ENCODE measurements at regions not wholly inside any gene's neighbourhood (a gene's known extent, or its start where the extent isn't known, plus 50 kb on each side); places are given as distances from the start of the nearest gene placed in this dataset.

- POLR2A ChIA-PET = no interaction called here
- BruUV-seq (replicated peaks) = no TSS peak
- Mint-ChIP-seq H3K36me3 (ENCODE audit: insufficient read depth, unreplicated experiment) (no peaks in the 10 kb centered on the region), H3K27ac (ENCODE audit: unreplicated experiment) (no peak overlapping the region), H3K4me3 (ENCODE audit: unreplicated experiment) (no peak overlapping the region), H3K27me3 (ENCODE audit: insufficient read depth, unreplicated experiment) (peaks cover 7% of the 10 kb centered on the region), H3K9me3 (ENCODE audit: unreplicated experiment) (no peaks in the 10 kb centered on the region), H3K4me1 (ENCODE audit: low read depth, unreplicated experiment) (no peaks in the 10 kb centered on the region)
- no peaks in the 10 kb centered on the region for H3K9me3 ChIP-seq
- H3K27me3 ChIP-seq (replicated peaks; ENCODE audit: control insufficient read depth, insufficient read depth, low read length) = no peaks in the 10 kb centered on the region
- no peaks in the 10 kb centered on the region for H3K36me3 ChIP-seq (ENCODE audit: control insufficient read depth, insufficient read depth, low read length)
- no peak for TF ChIP-seq CTCF (IDR thresholded peaks at IDR 0.05; ENCODE audit: insufficient read depth in 1 of 2, low read depth in 1 of 2, low read length in 1 of 2, severe bottlenecking in 1 of 2, unreplicated experiment in 1 of 2)
- DNase-seq = no peak
- CTCF ChIA-PET = no interaction called here
- H3K4me1 ChIP-seq = no peaks in the 10 kb centered on the region
- H3K4me3 ChIP-seq (ENCODE audit: low read depth, low read length) = no peak overlapping the region
- intact Hi-C loops (cut with micrococcal nuclease; ENCODE audit: unreplicated experiment) = no loop called here
These were observed 327.9 kb downstream of the SFMBT2 start for GRCh38 chr10:7082967-7083366.

GRCh38 chr10:7077880-7078279 lies 333.0 kb downstream of the SFMBT2 start:
- Histone ChIP-seq H3K4me3 (ENCODE audit: low read depth, low read length) (no peak overlapping the region), H3K27me3 (replicated peaks; ENCODE audit: control insufficient read depth, insufficient read depth, low read length) (no peaks in the 10 kb centered on the region), H3K4me1 (no peaks in the 10 kb centered on the region), H3K36me3 (ENCODE audit: control insufficient read depth, insufficient read depth, low read length) (no peaks in the 10 kb centered on the region), H3K9me3 (no peaks in the 10 kb centered on the region)
- H3K36me3 Mint-ChIP-seq (ENCODE audit: insufficient read depth, unreplicated experiment) = no peaks in the 10 kb centered on the region
- no peaks in the 10 kb centered on the region for H3K9me3 Mint-ChIP-seq (ENCODE audit: unreplicated experiment)
- H3K27ac Mint-ChIP-seq (ENCODE audit: unreplicated experiment) = no peak overlapping the region
- CTCF ChIA-PET = no interaction called here
- POLR2A ChIA-PET = no interaction called here
- DNase-seq = no peak
- peaks cover 10% of the 10 kb centered on the region for H3K27me3 Mint-ChIP-seq (ENCODE audit: insufficient read depth, unreplicated experiment)
- intact Hi-C loops (cut with micrococcal nuclease; ENCODE audit: unreplicated experiment) = no loop called here
- no peak overlapping the region for H3K4me3 Mint-ChIP-seq (ENCODE audit: unreplicated experiment)
- no peak for TF ChIP-seq CTCF (IDR thresholded peaks at IDR 0.05; ENCODE audit: insufficient read depth in 1 of 2, low read depth in 1 of 2, low read length in 1 of 2, severe bottlenecking in 1 of 2, unreplicated experiment in 1 of 2)
- H3K4me1 Mint-ChIP-seq (ENCODE audit: low read depth, unreplicated experiment) = no peaks in the 10 kb centered on the region
- no TSS peak for BruUV-seq (replicated peaks)

- Mint-ChIP-seq H3K27me3 (ENCODE audit: insufficient read depth, unreplicated experiment) (peaks cover 10% of the 10 kb centered on the region), H3K36me3 (ENCODE audit: insufficient read depth, unreplicated experiment) (no peaks in the 10 kb centered on the region), H3K9me3 (ENCODE audit: unreplicated experiment) (no peaks in the 10 kb centered on the region), H3K27ac (ENCODE audit: unreplicated experiment) (no peak overlapping the region), H3K4me3 (ENCODE audit: unreplicated experiment) (no peak overlapping the region), H3K4me1 (ENCODE audit: low read depth, unreplicated experiment) (no peaks in the 10 kb centered on the region)
- H3K4me3 ChIP-seq (ENCODE audit: low read depth, low read length) = no peak overlapping the region
- no peaks in the 10 kb centered on the region for H3K27me3 ChIP-seq (replicated peaks; ENCODE audit: control insufficient read depth, insufficient read depth, low read length)
- intact Hi-C loops (cut with micrococcal nuclease; ENCODE audit: unreplicated experiment) = no loop called here
- no peaks in the 10 kb centered on the region; the same call in 1 of the 2 replicates for H3K9me3 ChIP-seq
- no TSS peak for BruUV-seq (replicated peaks)
- ChIA-PET CTCF (no interaction called here), POLR2A (interaction anchor here (0.6 kb wide), 1 partner anchor 449 kb away, joined by 5 read pairs; no protein-coding TSS in a partner anchor)
- no peak for DNase-seq
- H3K36me3 ChIP-seq (ENCODE audit: control insufficient read depth, insufficient read depth, low read length) = no peaks in the 10 kb centered on the region
- no peak for TF ChIP-seq CTCF (IDR thresholded peaks at IDR 0.05; ENCODE audit: insufficient read depth in 1 of 2, low read depth in 1 of 2, low read length in 1 of 2, severe bottlenecking in 1 of 2, unreplicated experiment in 1 of 2)
- no peaks in the 10 kb centered on the region for H3K4me1 ChIP-seq
These were observed 335.0 kb downstream of the SFMBT2 start for GRCh38 chr10:7075851-7076250.
